ENCODE measurements at regions not wholly inside any gene's neighbourhood (a gene's known extent, or its start where the extent isn't known, plus 50 kb on each side); places are given as distances from the start of the nearest gene placed in this dataset.

- Mint-ChIP-seq H3K27ac (no peak overlapping the region), H3K9me3 (ENCODE audit: low read depth) (peaks cover 4% of the 10 kb centered on the region), H3K4me1 (ENCODE audit: low read depth) (no peaks in the 10 kb centered on the region), H3K27me3 (no peaks in the 10 kb centered on the region), H3K4me3 (ENCODE audit: low read depth) (no peak overlapping the region), H3K36me3 (ENCODE audit: insufficient read depth) (no peaks in the 10 kb centered on the region)
- no peak for DNase-seq (ENCODE audit: low spot score, unreplicated experiment)
- TF ChIP-seq CTCF (IDR thresholded peaks at IDR 0.05; ENCODE audit: unreplicated experiment) = no peak
These were observed 374.7 kb downstream of the TAF11L14 start for GRCh38 chr5:18008940-18009339.

- Mint-ChIP-seq H3K4me1 (ENCODE audit: low read depth) (no peaks in the 10 kb centered on the region), H3K27me3 (no peaks in the 10 kb centered on the region), H3K9me3 (ENCODE audit: low read depth) (peaks cover 4% of the 10 kb centered on the region), H3K27ac (no peak overlapping the region), H3K36me3 (ENCODE audit: insufficient read depth) (no peaks in the 10 kb centered on the region), H3K4me3 (ENCODE audit: low read depth) (no peak overlapping the region)
- no peak for TF ChIP-seq CTCF (IDR thresholded peaks at IDR 0.05; ENCODE audit: unreplicated experiment)
- no peak for DNase-seq (ENCODE audit: low spot score, unreplicated experiment)
These were observed 375.8 kb downstream of the TAF11L14 start for GRCh38 chr5:18010053-18010452.

- H3K4me3 Mint-ChIP-seq (ENCODE audit: low read depth) = no peak overlapping the region
- H3K4me1 Mint-ChIP-seq (ENCODE audit: low read depth) = no peaks in the 10 kb centered on the region
- H3K9me3 Mint-ChIP-seq (ENCODE audit: low read depth) = no peaks in the 10 kb centered on the region
- no peaks in the 10 kb centered on the region for H3K27me3 Mint-ChIP-seq
- H3K36me3 Mint-ChIP-seq (ENCODE audit: insufficient read depth) = no peaks in the 10 kb centered on the region
- no peak for DNase-seq (ENCODE audit: low spot score, unreplicated experiment)
- no peak overlapping the region for H3K27ac Mint-ChIP-seq
- TF ChIP-seq CTCF (IDR thresholded peaks at IDR 0.05; ENCODE audit: unreplicated experiment) = no peak
These were observed 384.2 kb downstream of the TAF11L14 start for GRCh38 chr5:18018472-18018871.

GRCh38 chr5:18023275-18023674 lies 389.0 kb downstream of the TAF11L14 start:
- no peaks in the 10 kb centered on the region for H3K36me3 Mint-ChIP-seq (ENCODE audit: insufficient read depth)
- no peaks in the 10 kb centered on the region for H3K4me1 Mint-ChIP-seq (ENCODE audit: low read depth)
- no peak for TF ChIP-seq CTCF (IDR thresholded peaks at IDR 0.05; ENCODE audit: unreplicated experiment)
- no peak overlapping the region for H3K27ac Mint-ChIP-seq
- no peak for DNase-seq (ENCODE audit: low spot score, unreplicated experiment)
- no peaks in the 10 kb centered on the region for H3K27me3 Mint-ChIP-seq
- H3K4me3 Mint-ChIP-seq (ENCODE audit: low read depth) = no peak overlapping the region
- peaks cover 9% of the 10 kb centered on the region for H3K9me3 Mint-ChIP-seq (ENCODE audit: low read depth)

- Mint-ChIP-seq H3K36me3 (ENCODE audit: insufficient read depth) (no peaks in the 10 kb centered on the region), H3K4me3 (ENCODE audit: low read depth) (no peak overlapping the region), H3K27ac (no peak overlapping the region), H3K4me1 (ENCODE audit: low read depth) (no peaks in the 10 kb centered on the region), H3K9me3 (ENCODE audit: low read depth) (peaks cover 9% of the 10 kb centered on the region), H3K27me3 (no peaks in the 10 kb centered on the region)
- DNase-seq (ENCODE audit: low spot score, unreplicated experiment) = no peak
- TF ChIP-seq CTCF (IDR thresholded peaks at IDR 0.05; ENCODE audit: unreplicated experiment) = no peak
These were observed 389.7 kb downstream of the TAF11L14 start for GRCh38 chr5:18023986-18024385.

All from progenitor cell of endocrine pancreas (in vitro differentiated cells).